Central memory CD4-positive, alpha-beta T cell (primary cell): ENCODE measurements at regions not wholly inside any gene's neighbourhood (a gene's known extent, or its start where the extent isn't known, plus 50 kb on each side); places are given as distances from the start of the nearest gene placed in this dataset.
A peak's percentile ranks its signal among the peaks of the same experiment; 100 is the strongest.

Experiments
- DNase-seq: peaks from one replicate; pipeline ENCODE4 v3.0.0; 2022

DNA sequence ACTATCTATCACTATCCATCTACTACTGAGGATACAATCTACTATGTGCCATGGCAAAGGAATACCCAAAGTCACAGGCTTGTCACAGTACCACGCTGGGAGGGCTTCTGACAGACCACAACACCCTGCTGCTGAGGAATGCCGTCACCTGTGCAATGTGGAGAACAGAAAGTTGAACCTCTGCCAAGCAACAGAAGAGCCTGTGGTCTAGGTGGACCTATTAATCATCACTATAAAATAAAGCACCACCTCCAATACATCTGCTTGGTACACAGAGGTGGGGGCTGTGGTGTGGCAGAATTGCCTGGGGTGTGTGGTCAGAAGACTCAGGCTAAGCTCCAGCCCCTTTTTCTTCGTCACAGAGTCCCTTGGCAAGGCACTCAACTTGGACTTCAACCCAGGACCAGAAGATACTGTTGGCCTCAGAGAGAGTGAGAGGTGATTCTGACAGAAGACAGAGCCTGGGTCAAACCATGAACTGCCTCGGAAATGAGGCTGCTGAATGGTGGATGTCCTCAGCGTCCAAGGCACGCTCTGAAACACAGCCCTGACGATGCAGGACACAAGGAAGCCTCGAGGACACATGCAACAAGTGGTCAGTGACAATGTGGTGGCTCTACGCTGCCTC is 189.4 kb upstream of the CHRNA7 start:
- DNase-seq, result no peak

GRCh38 chr15:31842532-31843195 is 187.7 kb upstream of the CHRNA7 start:
- no peak for DNase-seq

- DNase-seq, result no peak
Measured at GRCh38 chr15:31843426-31844055, 186.8 kb upstream of the CHRNA7 start.

DNA sequence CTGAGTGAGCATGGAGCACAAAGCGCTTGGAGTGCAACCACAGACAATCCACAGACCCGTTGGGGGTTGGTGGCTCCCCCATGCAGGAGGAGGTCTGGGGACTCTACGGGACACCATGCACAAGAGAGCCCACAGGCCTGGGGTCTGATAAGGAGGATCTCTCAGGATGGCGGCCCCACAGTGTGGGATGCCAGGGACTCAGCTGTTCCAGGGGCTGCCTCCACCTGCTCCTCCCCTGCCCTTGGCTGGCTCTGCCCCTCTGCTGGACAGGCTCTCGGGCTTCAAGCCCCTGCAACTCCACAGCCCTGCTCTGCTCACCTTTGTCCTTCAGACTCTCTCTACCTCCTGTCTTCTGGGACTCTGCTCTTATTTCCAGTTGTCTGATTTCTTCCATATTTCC is 184.5 kb upstream of the CHRNA7 start:
- no peak for DNase-seq

DNA sequence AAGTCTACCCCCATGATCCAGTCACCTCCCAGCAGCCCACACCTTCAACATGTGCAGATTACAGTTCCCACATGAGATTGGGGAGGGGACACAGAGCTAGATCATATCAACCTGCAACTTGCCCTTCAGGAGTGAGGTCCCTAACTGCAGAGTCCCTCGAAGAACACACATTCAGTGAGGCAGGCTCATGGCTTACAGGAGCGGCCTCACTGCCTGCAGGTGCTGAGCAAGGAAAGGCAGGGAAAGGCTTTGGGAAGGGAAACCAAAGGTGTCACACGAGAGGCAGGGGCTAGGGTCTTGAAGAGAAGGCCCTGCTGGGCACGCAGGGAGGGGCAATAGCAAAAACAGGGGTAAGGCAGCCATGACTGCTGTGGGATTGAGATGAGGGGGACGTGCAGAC is 182.4 kb upstream of the CHRNA7 start:
- no peak for DNase-seq

DNA sequence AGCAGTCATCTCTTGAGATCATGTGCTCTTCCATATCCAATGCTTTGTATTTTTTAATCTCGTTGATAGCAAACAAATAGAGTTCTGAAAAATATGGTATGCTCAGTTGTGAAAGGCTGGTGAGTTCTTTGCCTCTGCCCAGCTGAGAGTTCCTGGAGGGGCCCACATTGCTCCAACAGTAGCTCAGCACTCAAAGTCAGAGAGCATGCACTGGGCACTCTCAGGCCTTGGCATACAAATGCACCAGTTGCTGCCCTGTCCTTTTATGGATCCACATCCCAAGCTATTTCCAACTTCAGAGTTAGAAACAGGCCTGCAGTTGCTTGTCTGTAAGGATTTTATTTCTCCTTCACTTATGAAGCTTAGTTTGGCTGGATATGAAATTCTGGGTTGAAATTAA is 181.7 kb upstream of the CHRNA7 start:
- DNase-seq, result no peak

DNA sequence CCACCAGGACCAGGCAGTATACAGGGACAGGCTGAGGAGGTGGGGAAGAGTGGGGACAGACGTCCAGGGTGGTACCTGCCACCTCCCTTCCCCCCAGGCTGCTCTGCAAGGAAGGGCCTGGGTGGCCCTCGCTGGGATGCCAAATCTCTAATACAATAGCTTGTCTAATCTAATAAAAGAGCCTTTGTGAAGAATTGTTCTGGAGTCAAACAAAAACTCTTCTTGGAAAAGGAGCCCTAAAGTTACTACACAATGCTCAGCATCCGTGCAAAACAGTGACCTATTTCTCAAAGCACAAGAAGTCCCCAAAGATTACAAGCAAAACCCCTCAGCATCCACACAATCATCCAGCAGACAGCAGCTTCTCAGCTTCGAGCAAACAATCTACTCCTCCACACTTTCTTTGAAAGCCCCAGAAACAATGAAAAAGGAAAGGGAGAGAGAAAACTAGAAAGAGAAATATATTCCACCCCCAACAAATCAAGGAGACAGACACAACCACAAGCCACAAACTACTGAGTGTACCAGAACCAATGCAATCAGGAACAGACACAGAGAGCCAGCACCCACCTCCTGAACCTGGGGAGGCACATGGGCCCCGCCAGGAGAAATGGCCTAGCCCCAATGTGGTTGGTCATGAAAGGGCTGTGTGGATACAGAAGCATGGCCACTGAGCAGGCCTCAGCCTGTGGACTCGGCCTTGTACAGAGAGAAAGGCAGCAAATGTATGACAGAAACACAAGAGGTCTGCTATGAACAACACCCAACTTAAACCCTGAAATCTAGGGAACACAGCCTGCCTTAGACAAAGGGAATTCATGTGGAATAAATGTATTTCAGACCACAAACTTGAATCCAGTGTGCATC is 177.1 kb upstream of the CHRNA7 start:
- DNase-seq, result no peak

DNA sequence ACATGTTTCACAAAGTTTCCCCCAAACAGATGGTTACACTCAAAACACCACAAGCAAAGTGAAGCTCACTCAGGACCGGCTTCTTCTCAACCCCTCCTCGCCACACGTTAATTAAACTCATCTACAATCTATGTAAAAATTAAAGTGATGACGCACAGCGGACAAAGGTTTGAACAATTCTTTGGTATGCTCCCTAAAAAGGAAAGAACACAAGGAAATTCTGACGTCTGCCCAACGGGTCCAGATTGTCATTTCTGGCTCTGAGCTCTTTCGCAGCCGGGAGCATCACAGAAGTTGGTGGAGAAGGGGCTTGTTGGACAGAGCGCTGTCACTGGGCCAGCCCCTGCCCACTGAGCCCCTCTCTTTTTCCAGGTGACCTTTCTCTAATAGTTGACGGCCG is 173.7 kb upstream of the CHRNA7 start:
- DNase-seq, result no peak

- no peak for DNase-seq
Measured at GRCh38 chr15:31857194-31857593, 173.1 kb upstream of the CHRNA7 start.

DNA sequence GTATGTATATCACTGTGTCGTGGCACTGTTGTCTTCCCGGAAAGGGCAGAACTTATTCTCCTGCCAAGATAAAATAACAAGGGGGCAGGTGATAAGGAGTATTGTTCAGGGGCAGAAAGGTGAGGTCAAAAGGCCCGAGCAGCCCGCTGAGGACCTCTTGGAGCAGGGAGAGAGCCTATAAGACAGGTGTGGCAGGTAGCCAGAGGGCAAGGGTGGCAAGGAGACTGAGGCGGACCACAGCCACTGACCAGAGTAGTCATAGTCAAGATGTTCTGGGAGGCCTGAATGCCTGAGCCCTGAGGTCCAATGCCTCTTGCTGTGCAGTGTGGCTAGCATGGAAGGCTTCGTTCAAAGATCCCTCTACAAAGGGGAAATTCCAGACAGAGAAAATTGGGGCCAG is 172.3 kb upstream of the CHRNA7 start:
- no peak for DNase-seq

DNA sequence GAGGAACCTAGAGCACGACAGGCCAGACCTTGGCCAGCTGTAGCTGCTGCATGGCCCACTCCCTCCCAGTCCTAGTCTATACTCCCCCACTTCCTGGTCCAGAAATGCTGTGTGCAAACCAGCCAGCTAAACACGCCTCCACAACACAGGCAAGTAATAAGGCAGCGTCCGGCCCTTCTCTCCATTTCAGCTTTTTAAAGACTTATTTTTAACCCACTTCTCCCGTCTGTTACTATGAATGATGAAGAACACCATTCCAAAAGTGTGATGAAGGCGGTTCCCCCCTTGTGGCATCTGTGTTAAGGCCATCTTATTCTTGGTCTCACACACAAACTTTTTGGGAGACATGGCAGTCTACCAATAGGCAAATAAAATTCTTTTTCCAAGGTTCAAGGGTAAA is 164.1 kb upstream of the CHRNA7 start:
- no peak for DNase-seq

DNA sequence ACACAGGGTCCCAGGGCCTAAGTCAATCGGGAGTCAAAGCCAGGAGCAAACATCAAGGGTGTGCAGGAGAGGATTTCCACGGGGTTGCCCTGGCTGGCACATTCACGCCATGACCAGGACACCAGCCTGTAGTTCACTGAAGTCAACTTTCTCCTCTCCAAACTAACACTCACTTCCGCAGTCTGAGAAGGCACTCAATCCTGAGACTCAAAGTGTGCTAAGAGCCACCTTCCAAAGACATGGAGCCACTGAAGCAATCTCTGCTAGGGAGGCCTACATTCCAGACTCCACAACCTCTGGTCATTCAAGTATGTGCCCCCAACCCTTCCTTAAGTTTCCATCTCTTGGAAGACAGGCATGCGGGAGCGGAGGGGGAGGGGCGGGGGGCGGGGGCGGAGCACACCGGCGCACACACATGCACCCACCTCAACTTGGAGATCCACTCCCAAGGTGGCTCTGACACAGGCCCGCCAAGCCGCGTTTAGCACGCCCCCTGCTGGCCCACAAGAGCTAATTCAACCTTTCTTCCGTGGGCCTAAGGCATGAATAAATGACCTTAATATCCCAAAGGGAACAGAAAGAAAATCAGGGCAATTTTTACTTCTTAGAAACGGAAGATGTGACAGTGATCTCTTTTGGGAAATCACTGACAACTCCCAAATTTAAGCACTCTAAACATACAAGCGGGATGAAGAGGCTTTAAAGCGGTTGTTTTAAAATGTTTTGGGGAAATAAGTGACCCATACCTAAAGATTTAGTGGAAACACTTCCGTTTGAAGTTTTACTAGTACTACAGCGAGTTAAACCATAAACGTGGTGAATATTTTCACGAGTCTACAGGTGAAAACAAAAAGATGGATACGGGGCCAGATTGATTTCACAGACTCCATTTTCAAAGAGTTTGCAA is 162.5 kb upstream of the CHRNA7 start:
- peak; percentile 47 for DNase-seq

- DNase-seq, result peak; percentile 2
Measured at GRCh38 chr15:31869686-31870307, 160.5 kb upstream of the CHRNA7 start.

- peak; percentile 85 for DNase-seq
Measured at GRCh38 chr15:31870328-31871165, 159.8 kb upstream of the CHRNA7 start, which contains the start of gene OTUD7A. Gene OTUD7A (minus strand): TSS chr15:31870673.

DNA sequence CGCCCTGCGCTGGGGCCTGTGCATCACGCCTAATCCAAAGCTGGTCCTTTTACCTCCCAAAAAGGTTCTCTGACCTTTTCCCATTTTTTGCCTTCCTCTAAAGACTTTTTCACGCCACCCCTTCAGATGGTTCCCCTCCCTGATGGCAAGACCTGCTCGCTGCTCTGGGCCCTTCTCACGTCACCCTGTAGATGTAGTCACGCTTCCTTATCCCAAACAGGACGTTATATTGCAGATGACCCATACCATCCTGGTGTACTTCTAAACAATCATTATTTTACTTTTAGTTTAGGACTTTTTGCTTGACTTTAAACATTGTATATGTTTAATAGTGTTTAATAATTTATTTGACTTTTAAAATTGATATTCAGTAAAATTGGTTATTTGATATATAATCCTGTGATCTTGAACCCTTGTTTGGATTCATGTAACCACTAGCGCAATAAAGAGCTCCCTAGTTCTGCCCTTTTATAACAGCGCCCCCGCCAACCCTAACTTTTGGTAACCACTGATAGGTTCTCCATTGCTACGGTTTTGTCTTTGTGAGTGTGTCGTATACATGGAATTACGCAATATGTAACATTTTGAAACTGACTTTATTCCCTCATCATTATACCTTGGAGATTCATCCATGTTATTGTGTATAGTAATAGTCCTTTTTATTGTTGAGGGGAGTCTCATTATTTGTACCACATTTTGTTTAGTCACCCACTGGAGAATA is 159.0 kb upstream of the CHRNA7 start:
- no peak for DNase-seq

DNA sequence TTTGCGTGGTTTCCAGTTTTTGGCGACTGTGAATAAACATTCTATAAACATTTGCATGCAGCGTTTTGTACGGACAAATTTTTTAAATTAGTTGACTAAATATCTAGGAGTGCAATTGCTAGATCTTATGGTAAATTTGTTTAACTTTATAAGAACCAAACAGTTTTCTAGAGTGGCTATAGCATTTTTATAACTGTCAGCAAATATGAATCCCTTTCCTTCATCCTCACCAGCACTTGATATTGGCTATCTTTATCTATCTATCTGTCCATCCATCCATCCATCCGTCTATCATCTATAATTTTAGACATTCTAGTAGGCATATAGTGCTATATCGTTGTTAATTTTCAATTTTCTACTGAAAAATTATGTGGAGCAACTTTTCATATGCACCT is 158.4 kb upstream of the CHRNA7 start:
- no peak for DNase-seq

GRCh38 chr15:31887246-31887645 is 143.1 kb upstream of the CHRNA7 start:
- DNase-seq, result no peak

- DNase-seq, result no peak
Measured at GRCh38 chr15:31892513-31892912, 137.8 kb upstream of the CHRNA7 start.

- DNase-seq, result no peak
Measured at GRCh38 chr15:31893780-31894179, 136.5 kb upstream of the CHRNA7 start.

DNA sequence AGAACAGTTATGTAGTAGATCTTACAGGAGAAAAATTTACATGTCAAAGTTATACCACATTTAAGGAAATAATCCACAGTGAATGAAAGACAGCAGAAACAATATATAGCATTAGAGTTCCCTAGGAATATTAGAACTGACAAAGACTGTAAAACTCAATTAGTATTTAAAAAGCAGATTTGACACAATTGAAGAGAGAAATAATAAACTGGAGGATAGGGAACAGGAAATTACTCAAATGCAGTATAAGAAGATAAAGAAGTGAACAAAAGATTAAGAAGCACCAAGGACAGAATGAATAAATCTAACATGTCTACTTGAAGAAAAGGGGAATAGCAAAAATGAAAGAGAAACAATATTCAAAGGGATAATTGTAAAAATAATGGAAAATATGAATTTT is 132.6 kb upstream of the CHRNA7 start:
- DNase-seq, result no peak
